LNCAP (cell line): ENCODE measurements at regions not wholly inside any gene's neighbourhood (a gene's known extent, or its start where the extent isn't known, plus 50 kb on each side); places are given as distances from the start of the nearest gene placed in this dataset.

Experiments
- CTCF ChIP-seq: fragments of 450-650 bp; IDR thresholded peaks from 2 replicates; pipeline ENCODE4 v1.5.1; 2017; ENCODE audit warnings: mild to moderate bottlenecking

GRCh38 chr18:41642756-41643155 lies 312.3 kb upstream of the PIK3C3 start:
- TF ChIP-seq CTCF = no peak

GRCh38 chr18:41639218-41639617 lies 315.8 kb upstream of the PIK3C3 start:
- TF ChIP-seq CTCF = no peak

GRCh38 chr18:41630232-41630886 lies 324.7 kb upstream of the PIK3C3 start:
- TF ChIP-seq CTCF = no peak

GRCh38 chr18:41624460-41624859 lies 330.6 kb upstream of the PIK3C3 start:
- no peak for TF ChIP-seq CTCF

GRCh38 chr18:41621177-41621576 lies 333.9 kb upstream of the PIK3C3 start:
- TF ChIP-seq CTCF = no peak

- no peak for TF ChIP-seq CTCF
Observed at GRCh38 chr18:41618147-41618546, 336.9 kb upstream of the PIK3C3 start.

- no peak for TF ChIP-seq CTCF
Observed at GRCh38 chr18:41617647-41618046, 337.4 kb upstream of the PIK3C3 start.
